CD4-positive, alpha-beta T cell treated with Interleukin-21 for 1 hour (primary cell): ENCODE measurements at regions not wholly inside any gene's neighbourhood (a gene's known extent, or its start where the extent isn't known, plus 50 kb on each side); places are given as distances from the start of the nearest gene placed in this dataset.
"Not testable (repeated sequence)": the region's sequence is repeated elsewhere in the genome, so short reads cannot be mapped to it uniquely, and the experiment has no call there.

Source experiments
- DNase-seq: peaks from one replicate; pipeline ENCODE4 v3.0.0-alpha.2; 2020

GRCh38 chr11:116403794-116404461, 368.9 kb downstream of the BUD13 start:
- no peak for DNase-seq

- no peak for DNase-seq
Measured at GRCh38 chr11:116400081-116400480, 372.7 kb downstream of the BUD13 start.

DNA sequence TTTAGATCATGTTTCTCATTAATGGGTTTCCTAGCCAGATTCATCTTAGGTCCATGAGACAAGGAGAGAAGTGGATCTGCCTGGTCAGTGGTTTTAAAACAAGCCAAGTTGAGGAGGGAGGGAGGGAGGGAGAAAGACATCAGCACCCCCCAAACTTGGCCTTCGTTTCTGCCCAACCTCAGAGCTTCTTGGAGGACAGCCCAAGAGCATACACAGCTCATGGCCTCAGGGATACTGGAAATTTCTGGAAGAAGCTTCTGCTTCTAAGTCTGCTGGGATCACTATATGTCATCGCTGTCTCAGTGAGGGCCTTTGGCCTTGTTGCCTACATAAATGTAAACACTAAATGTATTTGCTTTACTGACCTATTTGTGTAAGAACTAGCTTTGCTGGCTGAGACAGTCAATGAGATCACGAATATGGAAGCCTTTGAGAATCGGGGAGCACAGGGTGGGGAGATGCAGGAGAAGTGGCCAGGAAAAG, 375.1 kb downstream of the BUD13 start:
- no peak for DNase-seq

DNA sequence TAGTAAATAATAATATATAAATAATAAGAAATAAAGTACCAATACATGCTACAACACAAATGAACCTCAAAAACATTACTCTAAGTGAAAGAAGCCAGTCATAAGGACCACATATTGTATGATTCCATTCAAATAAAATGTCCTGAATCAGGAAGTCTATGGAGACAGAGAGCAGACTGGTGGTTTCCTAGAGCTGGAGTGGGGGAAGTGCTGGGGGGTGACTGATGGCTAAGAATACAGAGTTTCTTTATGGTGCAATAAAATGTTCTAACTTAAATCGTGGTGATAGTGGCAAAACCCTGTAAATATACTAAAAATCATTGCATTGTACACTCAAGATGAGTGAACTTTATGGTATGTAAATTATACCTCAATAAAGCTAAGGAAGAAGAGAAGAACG, 376.5 kb downstream of the BUD13 start:
- DNase-seq: no peak

DNA sequence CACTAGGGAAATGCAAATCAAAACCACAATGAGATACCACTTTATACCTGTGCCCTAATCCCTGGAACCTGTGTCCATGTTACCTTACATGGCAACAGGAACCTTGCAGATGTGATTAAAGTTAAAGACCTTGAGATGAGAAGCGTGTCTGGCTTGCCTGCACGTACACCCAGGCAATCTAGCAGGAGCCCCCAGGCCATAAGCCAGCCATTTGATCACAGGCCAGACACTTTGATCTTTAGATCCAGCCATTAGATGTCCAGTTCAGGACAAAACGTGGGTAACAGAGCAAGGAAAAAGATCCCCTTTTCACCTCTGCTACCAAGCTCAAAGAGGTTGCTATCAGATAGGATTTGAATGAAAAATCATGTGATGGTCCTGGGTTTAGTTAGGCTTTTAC, 378.8 kb downstream of the BUD13 start:
- no peak for DNase-seq

GRCh38 chr11:116390963-116391362, 381.8 kb downstream of the BUD13 start:
- DNase-seq: no peak

DNA sequence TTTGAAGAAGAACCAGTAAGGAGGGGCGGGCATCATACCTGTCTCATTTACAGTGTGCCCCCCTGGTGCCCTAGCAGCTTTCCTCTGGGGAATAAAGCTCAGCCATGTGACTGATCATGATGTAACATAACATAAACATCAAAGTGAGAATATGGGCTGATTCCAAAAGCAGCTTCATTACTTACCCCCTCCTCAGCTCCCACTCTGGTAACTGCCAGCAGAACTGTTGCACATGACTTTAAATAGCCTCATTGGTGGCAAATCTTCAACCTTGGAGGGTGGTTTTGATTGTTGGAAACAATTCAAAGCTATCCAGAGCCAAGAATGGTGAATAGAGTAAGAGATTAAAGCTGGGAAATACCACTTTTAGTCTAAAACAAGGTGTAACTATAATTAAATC, 384.6 kb downstream of the BUD13 start:
- no peak for DNase-seq

GRCh38 chr11:116387641-116388040, 385.1 kb downstream of the BUD13 start:
- DNase-seq: no peak

DNA sequence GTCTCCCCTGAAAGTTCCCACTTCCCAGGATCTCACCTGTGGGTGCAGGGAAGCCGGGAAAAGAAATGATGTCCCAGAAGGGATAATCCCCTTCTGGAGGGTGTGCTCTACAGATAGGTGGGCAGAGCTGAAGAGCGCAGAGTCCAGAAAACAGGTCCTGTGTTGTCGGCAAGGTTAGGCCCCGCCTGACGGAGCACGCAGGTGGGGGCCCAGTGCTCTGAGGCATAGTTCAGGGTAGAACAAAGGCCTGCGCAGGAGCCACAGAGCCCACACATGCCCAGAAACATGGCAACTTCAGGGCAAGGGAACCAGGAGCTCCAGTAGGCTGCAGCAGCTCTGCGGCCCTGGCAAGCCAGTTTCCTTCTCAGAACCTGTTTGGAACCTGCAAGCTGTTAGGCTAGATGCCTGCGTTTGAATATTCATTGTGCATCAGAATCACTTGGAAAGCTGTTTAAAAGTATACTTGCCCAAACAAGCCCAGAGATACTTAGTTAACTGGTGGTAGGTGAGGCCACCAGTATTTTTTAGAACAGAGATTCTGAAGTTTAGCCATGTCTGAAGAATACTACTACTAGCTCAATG, 386.6 kb downstream of the BUD13 start:
- DNase-seq: no peak

GRCh38 chr11:116384876-116385275, 387.9 kb downstream of the BUD13 start:
- no peak for DNase-seq

GRCh38 chr11:116384407-116384806, 388.4 kb downstream of the BUD13 start:
- DNase-seq: no peak

- no peak for DNase-seq
Measured at GRCh38 chr11:116379185-116379828, 393.5 kb downstream of the BUD13 start.

DNA sequence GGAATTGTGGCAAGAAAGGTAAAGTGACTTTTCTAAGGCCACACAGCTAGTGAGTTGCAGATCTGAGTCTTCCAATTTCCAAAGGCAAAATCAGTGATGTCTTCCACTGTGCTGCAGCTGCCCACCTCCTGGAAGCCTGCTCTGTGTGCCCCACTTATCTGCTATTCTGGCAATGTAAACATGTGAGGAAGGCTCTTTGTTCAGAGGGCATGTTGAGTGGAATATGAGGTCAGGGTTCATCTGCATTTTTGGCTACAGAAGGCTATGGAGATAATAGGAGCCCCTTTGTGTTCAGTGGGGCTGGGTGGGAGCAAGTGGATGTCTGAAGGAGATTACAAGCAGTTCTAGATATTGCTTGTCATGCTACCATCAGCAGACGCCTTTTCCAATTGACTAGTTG, 396.2 kb downstream of the BUD13 start:
- DNase-seq: no peak

DNA sequence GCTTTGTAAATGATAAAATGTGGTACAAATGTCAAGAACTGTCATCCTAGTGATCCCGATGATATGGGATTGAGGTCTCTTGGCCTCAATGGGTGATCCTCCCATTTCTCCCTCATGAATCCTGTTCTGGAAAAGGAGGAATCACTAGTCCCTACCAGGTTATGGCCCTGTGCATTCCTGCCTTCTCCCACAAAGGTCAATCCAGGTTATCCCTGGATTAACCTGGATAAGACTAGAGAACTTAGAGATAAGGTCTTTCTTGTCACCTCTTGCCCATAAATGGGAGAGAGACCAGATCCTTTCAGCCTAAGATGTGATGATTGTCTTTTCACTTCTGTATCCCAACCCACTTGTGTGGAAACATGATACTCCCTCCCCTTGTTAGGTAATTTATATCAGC, 396.7 kb downstream of the BUD13 start:
- no peak for DNase-seq

GRCh38 chr11:116375221-116375620, 397.6 kb downstream of the BUD13 start:
- DNase-seq: no peak

DNA sequence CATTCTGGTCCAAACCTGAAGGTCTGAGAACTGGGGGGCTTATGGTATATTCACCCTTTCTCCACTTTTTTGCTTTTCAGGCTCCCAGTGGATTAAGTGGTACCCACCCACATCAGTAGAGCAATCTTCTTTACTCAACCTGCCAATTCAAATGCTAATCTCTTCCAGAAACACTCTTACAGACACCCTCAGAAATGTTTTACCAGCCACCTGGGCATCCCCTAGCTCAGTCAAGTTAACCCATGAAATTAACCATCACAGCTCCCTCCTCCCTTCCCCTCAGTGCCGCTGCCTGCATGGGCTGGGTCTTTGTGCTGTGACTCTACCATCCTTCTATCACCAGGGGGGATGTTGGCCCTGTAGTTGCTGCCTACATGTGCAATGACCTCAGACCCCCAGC, 398.7 kb downstream of the BUD13 start:
- DNase-seq: no peak

GRCh38 chr11:116373104-116373944, 399.5 kb downstream of the BUD13 start:
- no peak for DNase-seq

DNA sequence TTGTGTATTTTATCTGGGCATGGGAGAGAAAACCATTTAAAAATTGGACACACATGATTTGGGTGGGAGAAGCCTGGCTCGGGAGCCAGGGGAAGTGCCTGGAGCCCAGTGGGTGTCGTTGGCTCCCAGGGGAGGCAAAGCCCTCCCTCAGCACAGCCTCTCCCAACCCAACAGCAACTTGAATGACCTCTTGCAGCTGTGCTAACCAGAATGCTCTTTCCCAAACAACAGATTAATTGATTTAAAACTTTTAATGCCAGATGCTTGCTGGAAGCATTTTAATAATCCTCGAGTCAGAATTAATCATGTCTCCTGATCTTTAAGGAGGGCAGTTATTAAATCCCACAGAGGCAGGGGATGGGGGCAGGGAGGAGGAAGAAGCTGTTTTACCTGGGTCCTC, 401.6 kb downstream of the BUD13 start:
- DNase-seq: no peak

DNA sequence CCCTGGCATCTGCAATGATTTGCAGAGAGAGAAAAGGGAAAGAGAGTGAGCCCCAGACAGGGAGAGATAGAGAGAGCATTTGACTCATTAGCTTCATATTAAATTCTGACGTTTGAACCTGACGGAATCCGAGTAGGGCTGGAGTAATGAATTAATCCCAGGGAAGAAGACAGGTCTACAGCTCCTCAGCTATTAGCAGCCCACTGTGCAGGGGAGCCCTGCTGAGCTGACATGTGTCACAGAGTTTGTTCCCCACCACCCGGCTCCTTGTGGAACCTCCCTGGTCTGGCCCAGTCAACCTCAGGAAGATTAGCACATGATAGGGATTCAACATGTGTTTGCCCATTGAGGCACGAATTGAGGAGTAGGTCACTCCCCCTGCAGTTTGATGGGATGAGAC, 404.0 kb downstream of the BUD13 start:
- no peak for DNase-seq

DNA sequence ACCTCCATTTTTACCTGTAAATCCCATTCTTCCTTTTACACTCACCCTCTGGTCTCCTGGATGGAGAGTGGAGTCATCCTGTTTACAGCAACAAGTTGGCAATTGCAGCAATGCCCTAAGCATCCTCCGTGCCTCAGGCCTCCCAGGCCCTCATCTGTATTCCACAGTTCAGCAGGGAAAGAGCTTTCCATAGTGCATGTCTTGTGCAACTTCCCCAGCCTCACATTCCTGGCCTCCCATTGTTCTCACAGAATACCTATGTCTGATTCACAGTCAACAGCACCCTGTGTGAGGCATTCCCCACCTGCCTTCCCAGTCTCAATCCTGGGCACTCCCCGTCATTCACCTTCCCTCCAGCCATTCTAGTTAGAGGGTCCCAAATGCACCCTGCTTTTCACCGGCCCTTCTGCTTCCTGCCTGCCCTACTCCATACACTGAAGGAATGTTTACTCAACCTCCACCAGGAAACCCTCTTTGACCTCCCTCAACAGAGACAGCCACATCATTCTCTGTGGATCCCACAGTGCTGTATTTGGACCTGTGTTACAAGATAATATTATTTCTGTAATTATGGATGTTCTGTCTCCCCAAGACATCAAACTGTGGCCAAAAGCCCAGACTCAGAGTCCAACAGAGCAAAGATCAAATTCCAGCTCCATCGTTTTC, 405.7 kb downstream of the BUD13 start:
- no peak for DNase-seq

DNA sequence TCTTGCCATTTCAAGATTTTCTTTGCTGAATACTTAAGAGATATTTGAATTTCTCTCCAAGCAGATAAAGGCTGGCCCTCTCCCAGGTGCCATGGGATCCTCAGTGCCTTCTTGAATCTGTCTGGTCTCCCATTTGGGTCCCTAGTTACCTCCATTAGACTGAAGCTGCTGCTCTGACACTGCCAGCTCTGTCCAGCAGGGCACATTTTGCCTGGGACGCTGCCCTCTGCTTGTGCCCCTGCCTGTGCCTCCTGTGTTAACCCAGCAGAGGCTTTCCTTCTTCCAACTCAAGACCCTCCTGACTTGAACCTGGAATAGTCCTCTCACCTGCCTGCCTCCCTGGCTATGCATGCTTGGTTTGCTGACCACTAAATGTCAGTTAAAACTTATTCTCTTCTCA, 406.3 kb downstream of the BUD13 start:
- DNase-seq: no peak

GRCh38 chr11:116364925-116365324, 407.9 kb downstream of the BUD13 start:
- DNase-seq: not testable (repeated sequence)

DNA sequence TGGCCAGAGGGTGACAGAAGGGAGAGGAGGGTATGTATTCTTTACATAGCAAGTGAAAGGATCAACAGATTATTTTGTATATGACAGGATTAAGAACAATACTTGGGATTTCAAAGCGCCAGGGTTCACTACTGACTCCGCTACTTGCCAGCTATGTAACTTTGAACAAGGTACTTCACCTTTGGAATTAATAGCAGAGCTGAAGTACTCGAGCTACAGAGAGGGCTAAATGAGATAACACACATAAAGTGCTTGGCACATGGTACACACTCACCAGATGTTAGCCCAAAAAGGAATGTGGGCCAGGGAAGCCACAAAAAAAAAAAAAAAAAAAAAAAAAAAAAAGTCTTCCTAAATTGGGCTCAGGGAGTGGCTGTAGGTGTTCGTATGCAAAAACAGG, 408.4 kb downstream of the BUD13 start:
- no peak for DNase-seq
